DOHH2 (cell line): ENCODE measurements at regions not wholly inside any gene's neighbourhood (a gene's known extent, or its start where the extent isn't known, plus 50 kb on each side); places are given as distances from the start of the nearest gene placed in this dataset.

Source experiments
- H3F3A ChIP-seq: fragments of 200-600 bp; sonication (generic), shearing (Covaris generic); 2 replicates; pipeline ENCODE4 v1.6.0; 2016; ENCODE audit warnings: antibody characterized with exemption, mild to moderate bottlenecking; ENCODE audit not compliant: control insufficient read depth, insufficient read depth
- H3K27ac ChIP-seq: fragments of 200-600 bp; sonication (generic); 2 replicates; pipeline ENCODE4 v1.5.1; 2014; ENCODE audit warnings: low read depth, mild to moderate bottlenecking, low read length, moderate library complexity
- H3K27me3 ChIP-seq: fragments of 200-600 bp; sonication (generic); 2 replicates; pipeline ENCODE4 v1.6.1; 2014; ENCODE audit warnings: mild to moderate bottlenecking, low read length, mixed read lengths; ENCODE audit not compliant: control insufficient read depth
- H3K36me3 ChIP-seq: fragments of 200-600 bp; sonication (generic); 2 replicates; pipeline ENCODE4 v1.6.1; 2014; ENCODE audit warnings: mild to moderate bottlenecking, low read length, moderate library complexity, mixed read lengths; ENCODE audit not compliant: control insufficient read depth
- H3K4me1 ChIP-seq: fragments of 200-600 bp; sonication (generic); 2 replicates; pipeline ENCODE4 v1.6.1; 2014; ENCODE audit warnings: mild to moderate bottlenecking, low read length, mixed read lengths; ENCODE audit not compliant: control insufficient read depth
- H3K4me2 ChIP-seq: fragments of 200-600 bp; sonication (generic); 2 replicates; pipeline ENCODE4 v1.6.0; 2014; ENCODE audit warnings: mild to moderate bottlenecking, low read length, moderate library complexity
- H3K4me3 ChIP-seq: fragments of 200-600 bp; sonication (generic); 2 replicates; pipeline ENCODE4 v1.5.1; 2014; ENCODE audit warnings: mild to moderate bottlenecking, low read length, mixed read lengths
- H3K79me2 ChIP-seq: fragments of 200-600 bp; sonication (generic); 2 replicates; pipeline ENCODE4 v1.6.1; 2014; ENCODE audit warnings: mild to moderate bottlenecking, low read length, mixed read lengths; ENCODE audit not compliant: control insufficient read depth
- H3K9me2 ChIP-seq: fragments of 200-600 bp; sonication (generic); replicated peaks from 2 replicates; pipeline ENCODE4 v1.6.1; 2014; ENCODE audit warnings: mild to moderate bottlenecking, low read length, mixed read lengths; ENCODE audit not compliant: control insufficient read depth
- H3K9me3 ChIP-seq: fragments of 200-600 bp; sonication (generic); 2 replicates; pipeline ENCODE4 v1.6.1; 2014; ENCODE audit warnings: antibody characterized with exemption, low read length, mixed read lengths; ENCODE audit not compliant: control insufficient read depth, insufficient read depth
- H4K20me1 ChIP-seq: fragments of 200-600 bp; sonication (generic); 2 replicates; pipeline ENCODE4 v1.6.0; 2014; ENCODE audit warnings: low read depth, mild to moderate bottlenecking, antibody characterized with exemption, low read length, moderate library complexity; ENCODE audit not compliant: control insufficient read depth, insufficient read depth
- EZH2phosphoT487 ChIP-seq: fragments of 200-600 bp; sonication (generic); IDR thresholded peaks from 2 replicates; pipeline ENCODE4 v1.6.1; 2017; ENCODE audit warnings: borderline replicate concordance, mild to moderate bottlenecking, antibody characterized with exemption, low read length, moderate library complexity, mixed read lengths
- TF ChIP-seq, protein P1 (sequence below): fragments of 200-600 bp; sonication (generic); IDR thresholded peaks from one replicate; pipeline ENCODE4 v1.5.1; 2014; ENCODE audit warnings: antibody characterized with exemption, mild to moderate bottlenecking, low read depth, low read length; ENCODE audit not compliant: poor library complexity, severe bottlenecking

- H3K27me3 ChIP-seq, result no peaks in the 10 kb centered on the region
- no peaks in the 10 kb centered on the region for H3K79me2 ChIP-seq
- H3K4me2 ChIP-seq, result no peak overlapping the region
These were observed 220.8 kb upstream of the PCSK5 start for GRCh38 chr9:75669721-75670120.

GRCh38 chr9:75671354-75671753, 219.1 kb upstream of the PCSK5 start:
- Histone ChIP-seq H3K9me3 (no peaks in the 10 kb centered on the region), H3F3A (no peaks in the 10 kb centered on the region), H3K4me2 (no peak overlapping the region), H3K4me3 (no peak overlapping the region), H3K4me1 (no peaks in the 10 kb centered on the region), H3K36me3 (no peaks in the 10 kb centered on the region), H3K9me2 (no peaks in the 10 kb centered on the region), H3K79me2 (no peaks in the 10 kb centered on the region), H4K20me1 (no peaks in the 10 kb centered on the region), H3K27ac (no peak overlapping the region), H3K27me3 (no peaks in the 10 kb centered on the region)
- no peak for TF ChIP-seq EZH2phosphoT487
- TF ChIP-seq, protein P1, sequence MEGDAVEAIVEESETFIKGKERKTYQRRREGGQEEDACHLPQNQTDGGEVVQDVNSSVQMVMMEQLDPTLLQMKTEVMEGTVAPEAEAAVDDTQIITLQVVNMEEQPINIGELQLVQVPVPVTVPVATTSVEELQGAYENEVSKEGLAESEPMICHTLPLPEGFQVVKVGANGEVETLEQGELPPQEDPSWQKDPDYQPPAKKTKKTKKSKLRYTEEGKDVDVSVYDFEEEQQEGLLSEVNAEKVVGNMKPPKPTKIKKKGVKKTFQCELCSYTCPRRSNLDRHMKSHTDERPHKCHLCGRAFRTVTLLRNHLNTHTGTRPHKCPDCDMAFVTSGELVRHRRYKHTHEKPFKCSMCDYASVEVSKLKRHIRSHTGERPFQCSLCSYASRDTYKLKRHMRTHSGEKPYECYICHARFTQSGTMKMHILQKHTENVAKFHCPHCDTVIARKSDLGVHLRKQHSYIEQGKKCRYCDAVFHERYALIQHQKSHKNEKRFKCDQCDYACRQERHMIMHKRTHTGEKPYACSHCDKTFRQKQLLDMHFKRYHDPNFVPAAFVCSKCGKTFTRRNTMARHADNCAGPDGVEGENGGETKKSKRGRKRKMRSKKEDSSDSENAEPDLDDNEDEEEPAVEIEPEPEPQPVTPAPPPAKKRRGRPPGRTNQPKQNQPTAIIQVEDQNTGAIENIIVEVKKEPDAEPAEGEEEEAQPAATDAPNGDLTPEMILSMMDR, result no peak

More at GRCh38 chr9:75669721-75670120, 220.8 kb upstream of the PCSK5 start:
- Histone ChIP-seq H4K20me1 (no peaks in the 10 kb centered on the region), H3K4me1 (no peaks in the 10 kb centered on the region), H3F3A (no peaks in the 10 kb centered on the region), H3K36me3 (no peaks in the 10 kb centered on the region), H3K9me3 (no peaks in the 10 kb centered on the region), H3K27ac (no peak overlapping the region), H3K4me3 (no peak overlapping the region), H3K9me2 (no peaks in the 10 kb centered on the region)
- TF ChIP-seq, protein P1, result no peak
- TF ChIP-seq EZH2phosphoT487, result no peak

DNA sequence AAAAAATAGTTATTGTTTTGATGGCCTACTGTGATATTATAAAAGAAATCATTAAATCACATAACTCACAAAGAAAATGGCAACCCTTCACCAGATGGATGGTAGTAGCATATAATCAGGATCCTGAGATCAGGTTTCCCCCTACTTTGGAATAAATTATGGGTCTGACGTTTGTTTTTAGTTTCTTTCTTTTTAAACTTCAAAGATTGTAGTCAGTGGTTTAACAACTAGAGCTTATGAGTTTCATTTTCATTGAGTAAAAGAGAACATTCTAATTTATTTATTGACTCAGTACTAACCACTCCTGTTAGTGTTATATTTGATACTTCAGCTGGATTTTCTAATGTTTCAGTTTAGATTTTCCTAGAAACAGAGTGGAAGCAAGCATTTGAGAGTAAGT, 218.0 kb upstream of the PCSK5 start:
- H3K4me1 ChIP-seq, result no peaks in the 10 kb centered on the region
- H4K20me1 ChIP-seq, result no peaks in the 10 kb centered on the region
- TF ChIP-seq, protein P1, result no peak
- TF ChIP-seq EZH2phosphoT487, result no peak
- no peaks in the 10 kb centered on the region for H3K36me3 ChIP-seq
- no peak overlapping the region for H3K27ac ChIP-seq
- no peak overlapping the region for H3K4me3 ChIP-seq
- H3K27me3 ChIP-seq, result no peaks in the 10 kb centered on the region
- no peaks in the 10 kb centered on the region for H3K79me2 ChIP-seq
- no peaks in the 10 kb centered on the region for H3K9me2 ChIP-seq
- no peak overlapping the region for H3K4me2 ChIP-seq
- H3K9me3 ChIP-seq, result no peaks in the 10 kb centered on the region
- H3F3A ChIP-seq, result no peaks in the 10 kb centered on the region

- Histone ChIP-seq H4K20me1 (no peaks in the 10 kb centered on the region), H3K79me2 (no peaks in the 10 kb centered on the region)
These were observed 206.9 kb upstream of the PCSK5 start for GRCh38 chr9:75683591-75683990.

More at GRCh38 chr9:75683591-75683990, 206.9 kb upstream of the PCSK5 start:
- H3K27me3 ChIP-seq, result no peaks in the 10 kb centered on the region
- H3K9me3 ChIP-seq, result no peaks in the 10 kb centered on the region
- no peaks in the 10 kb centered on the region for H3K36me3 ChIP-seq
- no peak for TF ChIP-seq EZH2phosphoT487
- TF ChIP-seq, protein P1, result no peak
- H3F3A ChIP-seq, result no peaks in the 10 kb centered on the region
- H3K4me3 ChIP-seq, result no peak overlapping the region
- no peaks in the 10 kb centered on the region for H3K4me1 ChIP-seq
- H3K27ac ChIP-seq, result no peak overlapping the region
- no peak overlapping the region for H3K4me2 ChIP-seq
- H3K9me2 ChIP-seq, result no peaks in the 10 kb centered on the region
